HUDEP-2 (cell line): ENCODE measurements at regions not wholly inside any gene's neighbourhood (a gene's known extent, or its start where the extent isn't known, plus 50 kb on each side); places are given as distances from the start of the nearest gene placed in this dataset.
A peak's percentile ranks its signal among the peaks of the same experiment; 100 is the strongest.

Experiments
- DNase-seq, 76 experiments: peaks; one replicate each; lab custom pipeline; 2025; ENCODE audit not compliant: unreplicated experiment in 76 of 76; lab: John Stamatoyannopoulos, UW

- DNase-seq: no peak
Measured at GRCh38 chr2:78011251-78011650, 489.1 kb upstream of the LRRTM4 start.

DNA sequence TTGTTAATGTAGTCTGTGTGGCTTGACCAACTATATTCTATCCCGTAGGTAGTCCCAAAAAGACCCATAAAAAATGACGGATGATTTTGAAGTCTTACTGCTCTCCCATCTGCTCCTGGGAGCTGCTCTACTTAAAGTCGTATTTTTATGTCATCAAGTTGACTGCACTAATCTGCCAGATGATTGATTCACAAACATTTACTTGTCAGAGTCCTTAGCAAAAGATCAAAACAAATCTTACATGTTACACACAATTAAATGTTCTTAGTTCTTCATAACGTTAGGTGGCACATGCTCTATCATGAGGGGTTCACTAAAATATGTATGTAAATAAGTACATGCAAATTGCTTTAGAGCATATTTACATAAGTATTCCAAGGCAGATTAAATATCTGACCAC, 498.3 kb upstream of the LRRTM4 start:
- no peak for DNase-seq

- no peak for DNase-seq
Measured at GRCh38 chr2:78023356-78023755, 501.2 kb upstream of the LRRTM4 start.

GRCh38 chr2:78024996-78025395, 502.8 kb upstream of the LRRTM4 start:
- DNase-seq: no peak

DNA sequence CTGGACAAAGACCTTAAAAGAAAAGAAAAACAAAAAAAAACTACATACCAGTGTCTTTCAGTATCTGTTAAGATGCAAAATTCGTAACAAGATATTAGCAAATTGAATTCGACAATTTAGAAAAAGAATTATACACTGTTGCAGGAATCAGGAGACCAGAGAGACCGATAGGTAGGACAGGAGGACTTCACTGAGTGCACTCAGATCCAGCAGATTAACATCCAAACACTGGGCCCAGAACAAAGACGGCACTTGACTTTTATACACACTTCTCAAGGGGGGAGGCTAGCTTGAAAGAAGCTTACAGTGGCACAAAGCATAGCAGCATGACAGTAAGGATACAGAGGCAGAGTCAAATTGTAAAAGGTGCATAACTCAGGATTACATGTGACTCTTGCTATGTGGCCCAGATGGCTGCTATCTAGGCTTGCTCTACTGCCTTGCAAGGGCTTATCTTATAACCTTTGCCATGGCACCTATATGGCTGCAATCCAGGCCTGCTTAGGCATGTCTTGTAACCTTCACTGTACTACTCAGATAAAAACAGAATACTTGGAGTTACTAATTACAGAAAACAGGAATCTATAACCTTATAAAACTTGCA, 507.3 kb upstream of the LRRTM4 start:
- DNase-seq: peak in 6 of 76 experiments; percentile 1 to 20 (median 14)

DNA sequence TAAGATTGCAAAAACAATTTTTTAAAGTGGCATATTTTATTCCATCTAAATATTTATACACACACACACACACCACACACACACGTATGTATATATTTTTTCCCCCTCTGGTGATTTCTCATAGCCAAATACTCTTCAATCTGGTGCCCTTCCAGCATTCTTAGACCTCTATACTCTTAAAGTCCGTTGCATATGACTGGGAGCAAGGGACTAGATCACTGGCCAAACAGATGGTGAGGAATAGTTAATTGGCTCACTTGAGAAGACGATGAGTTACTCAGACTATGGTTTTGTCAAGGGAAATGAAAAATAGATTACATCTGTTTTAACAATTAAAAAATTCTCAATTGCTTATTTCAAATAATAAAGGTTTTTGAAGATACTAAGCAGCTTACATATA, 512.5 kb upstream of the LRRTM4 start:
- no peak for DNase-seq

- no peak for DNase-seq
Measured at GRCh38 chr2:78035804-78036203, 513.6 kb upstream of the LRRTM4 start.

DNA sequence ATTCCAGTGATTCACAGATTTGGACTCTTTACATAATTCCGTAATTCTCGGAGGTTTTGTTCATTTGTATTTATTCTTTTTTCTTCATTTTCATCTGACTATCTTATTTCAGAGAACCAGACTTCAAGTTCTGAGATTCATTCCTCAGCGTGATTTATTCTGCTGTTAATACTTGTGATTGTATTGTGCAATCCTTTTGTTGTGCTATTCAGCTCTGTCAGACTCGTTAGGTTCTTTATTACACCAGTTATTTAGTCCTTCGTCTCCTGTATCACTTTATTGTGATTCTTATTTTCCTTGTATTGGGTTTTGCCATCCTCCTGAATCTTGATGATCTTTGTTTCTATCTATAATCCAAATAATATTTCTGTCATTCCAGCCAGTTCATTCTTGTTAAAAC, 529.3 kb upstream of the LRRTM4 start:
- DNase-seq: no peak

- no peak for DNase-seq
Measured at GRCh38 chr2:78056976-78057375, 534.8 kb upstream of the LRRTM4 start.

GRCh38 chr2:78061301-78061700, 539.1 kb upstream of the LRRTM4 start:
- no peak for DNase-seq

DNA sequence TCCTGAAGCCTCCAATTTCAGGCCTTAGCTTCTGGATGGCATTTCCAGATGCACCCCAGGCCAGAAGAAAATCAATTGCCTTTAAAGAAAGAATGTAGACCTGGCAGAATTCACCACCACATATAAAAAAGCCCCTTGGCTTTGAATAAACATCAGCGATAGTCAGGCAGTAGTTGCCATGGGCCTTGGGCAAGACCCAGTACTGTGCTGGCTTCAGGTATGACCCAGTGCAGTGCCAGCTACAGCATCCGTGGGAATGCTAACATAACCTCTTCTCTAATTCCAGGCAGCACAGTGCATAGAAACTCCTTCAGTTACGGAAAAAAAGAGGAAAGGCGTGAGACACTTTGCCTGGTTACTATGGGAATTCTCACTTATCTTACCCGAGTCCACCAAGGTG, 539.6 kb upstream of the LRRTM4 start:
- no peak for DNase-seq

GRCh38 chr2:78063246-78064020, 541.3 kb upstream of the LRRTM4 start:
- no peak for DNase-seq

GRCh38 chr2:78065366-78065765, 543.2 kb upstream of the LRRTM4 start:
- no peak for DNase-seq

GRCh38 chr2:78068808-78069207, 546.6 kb upstream of the LRRTM4 start:
- no peak for DNase-seq

GRCh38 chr2:78070693-78071092, 548.5 kb upstream of the LRRTM4 start:
- DNase-seq: no peak

GRCh38 chr2:78077633-78078032, 555.5 kb upstream of the LRRTM4 start:
- no peak for DNase-seq

DNA sequence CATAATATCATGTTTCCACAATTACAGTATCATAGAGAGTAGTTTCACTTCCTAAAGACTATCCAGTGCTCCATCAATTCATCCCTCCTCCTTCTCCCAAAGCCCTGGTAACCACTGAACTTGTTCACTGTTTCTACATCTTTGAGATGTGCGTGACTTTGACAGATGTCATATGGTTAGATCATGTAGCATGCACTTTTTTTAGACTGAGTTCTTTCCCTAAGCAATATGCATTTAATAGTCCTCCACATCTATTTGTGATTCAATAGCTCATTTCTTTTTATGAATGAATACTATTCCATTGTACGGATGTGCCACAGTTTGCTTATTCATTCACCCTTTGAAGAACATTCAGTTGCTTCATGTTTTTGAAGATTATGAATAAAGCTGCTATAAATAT, 560.4 kb upstream of the LRRTM4 start:
- DNase-seq: no peak

- no peak for DNase-seq
Measured at GRCh38 chr2:78093436-78093835, 571.3 kb upstream of the LRRTM4 start.

GRCh38 chr2:78109272-78109671, 587.1 kb upstream of the LRRTM4 start:
- no peak for DNase-seq

DNA sequence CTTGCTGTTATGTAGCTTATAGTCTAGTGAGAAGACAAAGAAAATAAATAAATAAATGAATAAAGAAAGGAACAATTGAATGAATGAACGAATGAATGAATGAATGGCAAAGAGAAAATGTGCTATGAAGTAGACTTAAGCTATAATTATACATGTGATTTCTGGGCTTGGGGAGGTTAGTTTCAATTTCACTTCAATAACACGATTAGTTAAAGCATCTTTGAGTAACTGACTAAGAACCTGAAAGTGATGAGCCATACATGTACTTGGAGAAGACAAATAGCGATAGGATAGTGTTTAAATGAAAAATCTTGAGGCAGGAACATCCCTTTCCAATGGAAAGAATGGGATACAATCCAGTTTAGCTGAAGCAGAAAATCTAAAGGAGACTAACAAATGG, 593.1 kb upstream of the LRRTM4 start:
- no peak for DNase-seq

DNA sequence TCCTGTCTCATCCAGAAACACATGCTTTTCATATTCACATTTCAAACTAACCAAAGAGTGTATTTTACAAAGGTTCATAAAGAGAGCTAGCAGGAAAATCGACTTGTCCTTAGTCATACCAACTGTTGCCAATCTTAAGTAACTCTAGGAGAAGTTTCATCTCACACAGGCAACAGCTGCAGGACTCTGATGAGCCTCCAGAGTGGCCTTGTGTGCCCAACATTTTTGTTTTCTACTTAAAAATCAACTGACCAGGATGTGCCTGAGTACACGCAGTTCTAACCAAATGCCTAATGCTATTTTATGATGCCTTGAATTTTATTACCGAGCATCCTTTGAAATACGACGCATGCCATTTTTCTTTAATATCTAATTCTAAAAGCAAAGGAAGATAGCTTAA, 595.9 kb upstream of the LRRTM4 start:
- DNase-seq: no peak

GRCh38 chr2:78120275-78120674, 598.1 kb upstream of the LRRTM4 start:
- no peak for DNase-seq

GRCh38 chr2:78125042-78125441, 602.9 kb upstream of the LRRTM4 start:
- no peak for DNase-seq
